H9 (cell line): ENCODE measurements at regions not wholly inside any gene's neighbourhood (a gene's known extent, or its start where the extent isn't known, plus 50 kb on each side); places are given as distances from the start of the nearest gene placed in this dataset.

ENCODE experiments used
- DNase-seq: peaks from one replicate; pipeline ENCODE4 v3.0.0-alpha.2; 2017
- H2AFZ ChIP-seq: one replicate; pipeline ENCODE4 v1.6.1; 2013; ENCODE audit warnings: mild to moderate bottlenecking, low read length, control low read depth, moderate library complexity
- H2AK5ac ChIP-seq: 2 replicates; pipeline ENCODE4 v1.6.1; 2013; ENCODE audit warnings: low read length, control low read depth, mixed read lengths; ENCODE audit not compliant: insufficient read length
- H2BK120ac ChIP-seq: one replicate; pipeline ENCODE4 v1.6.1; 2013; ENCODE audit warnings: low read depth, mild to moderate bottlenecking, low read length, control low read depth, inconsistent platforms; ENCODE audit not compliant: poor library complexity, severe bottlenecking
- H2BK12ac ChIP-seq: 2 replicates; pipeline ENCODE4 v1.6.1; 2013; ENCODE audit warnings: low read length, control low read depth, mixed read lengths, low read depth; ENCODE audit not compliant: insufficient read length
- H2BK15ac ChIP-seq: 2 replicates; pipeline ENCODE4 v1.6.1; 2013; ENCODE audit warnings: low read depth, low read length, control low read depth
- H2BK20ac ChIP-seq: one replicate; pipeline ENCODE4 v1.6.1; 2013; ENCODE audit warnings: low read depth, mild to moderate bottlenecking, low read length, control low read depth, inconsistent platforms; ENCODE audit not compliant: poor library complexity, severe bottlenecking
- H2BK5ac ChIP-seq: 2 replicates; pipeline ENCODE4 v1.6.1; 2013; ENCODE audit warnings: low read length, control low read depth, mixed read lengths; ENCODE audit not compliant: insufficient read length
- H3K14ac ChIP-seq: 2 replicates; pipeline ENCODE4 v1.6.1; 2013; ENCODE audit warnings: low read length, control low read depth; ENCODE audit not compliant: insufficient read depth
- H3K18ac ChIP-seq: 2 replicates; pipeline ENCODE4 v1.6.1; 2013; ENCODE audit warnings: low read depth, mild to moderate bottlenecking, mixed read lengths, low read length, control low read depth; ENCODE audit not compliant: insufficient read length
- H3K23ac ChIP-seq: 2 replicates; pipeline ENCODE4 v1.6.1; 2013; ENCODE audit warnings: low read length, control low read depth, mixed read lengths, low read depth; ENCODE audit not compliant: insufficient read length
- H3K23me2 ChIP-seq: 2 replicates; pipeline ENCODE4 v1.6.1; 2013; ENCODE audit warnings: low read depth, mild to moderate bottlenecking, mixed read lengths, low read length, control low read depth; ENCODE audit not compliant: insufficient read length, poor library complexity, severe bottlenecking
- H3K27ac ChIP-seq: 2 replicates; pipeline ENCODE4 v1.5.1; 2013; ENCODE audit warnings: low read length, control low read depth, mixed read lengths, low read depth; ENCODE audit not compliant: insufficient read length
- H3K27me3 ChIP-seq: 2 replicates; pipeline ENCODE4 v1.6.1; 2013; ENCODE audit warnings: low read length, control low read depth, inconsistent platforms; ENCODE audit not compliant: insufficient read depth
- H3K4ac ChIP-seq: 2 replicates; pipeline ENCODE4 v1.6.1; 2013; ENCODE audit warnings: low read depth, mild to moderate bottlenecking, control low read depth, inconsistent platforms, low read length, moderate library complexity
- H3K4me1 ChIP-seq: 2 replicates; pipeline ENCODE4 v1.6.1; 2013; ENCODE audit warnings: low read length, control low read depth, inconsistent platforms; ENCODE audit not compliant: insufficient read depth
- H3K4me2 ChIP-seq: 2 replicates; pipeline ENCODE4 v1.6.1; 2013; ENCODE audit warnings: low read length, control low read depth, mixed read lengths; ENCODE audit not compliant: insufficient read length, insufficient read depth
- H3K56ac ChIP-seq: 2 replicates; pipeline ENCODE4 v1.6.1; 2013; ENCODE audit warnings: low read depth, mild to moderate bottlenecking, mixed read lengths, low read length, control low read depth; ENCODE audit not compliant: insufficient read length
- H3K79me1 ChIP-seq: 2 replicates; pipeline ENCODE4 v1.6.1; 2013; ENCODE audit warnings: low read depth, mild to moderate bottlenecking, moderate library complexity, low read length, control low read depth, inconsistent platforms; ENCODE audit not compliant: insufficient read depth, poor library complexity, severe bottlenecking
- H3K79me2 ChIP-seq: 2 replicates; pipeline ENCODE4 v1.6.1; 2013; ENCODE audit warnings: low read length, control low read depth, inconsistent platforms; ENCODE audit not compliant: insufficient read depth
- H3K9ac ChIP-seq: 2 replicates; pipeline ENCODE4 v1.6.1; 2013; ENCODE audit warnings: low read length, control low read depth, mixed read lengths; ENCODE audit not compliant: insufficient read length; ENCODE audit errors: extremely low read depth
- H3K9me3 ChIP-seq: one replicate; pipeline ENCODE4 v1.6.1; 2013; ENCODE audit warnings: low read depth, low read length, inconsistent platforms; ENCODE audit not compliant: control insufficient read depth
- H3T11ph ChIP-seq: one replicate; pipeline ENCODE4 v1.6.1; 2013; ENCODE audit warnings: mild to moderate bottlenecking, low read length, control low read depth, inconsistent platforms
- H4K20me1 ChIP-seq: one replicate; pipeline ENCODE4 v1.6.1; 2013; ENCODE audit not compliant: control insufficient read depth, insufficient read length, insufficient read depth
- H4K5ac ChIP-seq: 2 replicates; pipeline ENCODE4 v1.6.1; 2013; ENCODE audit warnings: low read depth, mild to moderate bottlenecking, mixed read lengths, low read length, control low read depth; ENCODE audit not compliant: insufficient read length
- H4K8ac ChIP-seq: replicated peaks from 2 replicates; pipeline ENCODE4 v1.6.1; 2013; ENCODE audit warnings: low read length, control low read depth, mixed read lengths, low read depth; ENCODE audit not compliant: insufficient read length
- H4K91ac ChIP-seq: 2 replicates; pipeline ENCODE4 v1.6.1; 2013; ENCODE audit warnings: low read depth, mild to moderate bottlenecking, moderate library complexity, mixed read lengths, low read length, control low read depth; ENCODE audit not compliant: insufficient read length
- H3K27ac Mint-ChIP-seq, 3 experiments: 2 replicates in 2 of 3; 3 replicates in 1 of 3; pipeline ENCODE4 v1.8.0; 2020 to 2021; ENCODE audit warnings: mixed read lengths in 3 of 3, mild to moderate bottlenecking in 1 of 3, moderate library complexity in 1 of 3
- H3K27me3 Mint-ChIP-seq: 2 replicates; pipeline ENCODE4 v1.8.0; 2021; ENCODE audit warnings: low read depth, mild to moderate bottlenecking, moderate library complexity, mixed read lengths
- H3K36me3 Mint-ChIP-seq, 3 experiments: 2 replicates in 2 of 3; 3 replicates in 1 of 3; pipeline ENCODE4 v1.8.0; 2020 to 2021; ENCODE audit warnings: low read depth in 3 of 3, mixed read lengths in 3 of 3; ENCODE audit not compliant: insufficient read depth in 1 of 3
- H3K4me1 Mint-ChIP-seq, 2 experiments: 2 replicates each; pipeline ENCODE4 v1.8.0; 2020; ENCODE audit warnings: mixed read lengths in 2 of 2
- H3K4me3 Mint-ChIP-seq, 2 experiments: 2 replicates in 1 of 2; 3 replicates in 1 of 2; pipeline ENCODE4 v1.8.0; 2020 to 2021; ENCODE audit warnings: mild to moderate bottlenecking in 2 of 2, mixed read lengths in 2 of 2, moderate library complexity in 1 of 2
- H3K9me3 Mint-ChIP-seq, 2 experiments: 2 replicates in 1 of 2; 3 replicates in 1 of 2; pipeline ENCODE4 v1.8.0; 2020; ENCODE audit warnings: mild to moderate bottlenecking in 2 of 2, mixed read lengths in 2 of 2, moderate library complexity in 1 of 2
- CTCF ChIP-seq: fragments of 200-600 bp; sonication (generic); conservative IDR thresholded peaks from 3 replicates; pipeline ENCODE4 v1.8.0; 2021; ENCODE audit warnings: antibody characterized with exemption, mild to moderate bottlenecking
- WGBS: extraction: QIAGEN DNeasy Blood & Tissue Kit; methylation state at CpG from one replicate; pipeline ENCODE4 v1.1.7; 2013; ENCODE audit warnings: missing lambda C conversion rate, low lambda C conversion rate, mixed read lengths; ENCODE audit not compliant: insufficient read length; ENCODE audit errors: extremely low coverage; 5-methylcytosine and 5-hydroxymethylcytosine counted together

DNA sequence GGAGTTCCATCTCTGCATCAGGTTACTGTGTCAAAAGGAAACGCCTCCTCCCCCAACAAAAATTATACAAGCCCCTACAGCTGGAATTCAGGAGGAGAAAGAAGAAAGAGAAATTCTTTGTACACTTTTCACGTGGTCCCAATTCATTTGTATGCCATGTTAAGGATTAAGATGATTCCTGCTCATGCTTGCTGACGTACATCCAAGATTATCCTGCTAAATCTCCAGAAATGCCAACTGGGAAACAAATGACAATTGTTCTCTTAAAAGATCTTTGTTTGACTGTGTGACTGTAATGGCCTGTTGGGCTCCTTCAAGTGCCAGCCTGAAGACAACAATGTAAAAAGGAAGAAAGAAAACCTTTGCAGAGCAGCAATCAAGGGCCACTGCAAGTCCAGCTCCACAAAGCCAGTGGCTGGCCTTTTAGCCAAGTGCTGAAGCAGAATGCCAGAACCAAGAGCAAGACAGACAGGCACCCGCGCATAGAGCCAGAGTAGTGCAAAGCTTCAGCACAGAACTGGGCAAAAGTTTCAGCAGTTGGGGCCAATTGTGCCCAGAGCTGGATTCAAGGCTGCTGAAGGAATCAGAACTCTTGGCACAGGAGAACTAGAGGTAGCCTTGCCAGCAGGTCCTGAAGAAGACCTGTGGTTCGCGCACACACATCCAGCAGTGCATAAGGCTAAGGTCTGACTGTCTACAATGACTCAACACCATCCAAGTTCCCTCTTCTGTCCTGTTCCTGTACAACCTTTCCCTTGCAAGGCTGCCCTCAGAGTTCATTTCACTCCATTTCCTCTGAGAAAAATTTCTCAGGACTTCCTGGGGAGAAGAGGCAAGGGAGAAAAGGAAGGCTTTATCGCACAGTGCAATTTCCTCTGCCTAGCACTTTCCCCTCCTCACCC is 209.7 kb upstream of the BMP4 start:
- Histone ChIP-seq H3K79me2 (no peaks in the 10 kb centered on the region), H2BK15ac (no peak overlapping the region), H3K4me2 (no peak overlapping the region), H3K14ac (no peak overlapping the region; the same call in 1 of the 2 replicates), H2BK120ac (no peak overlapping the region), H2AFZ (no peak overlapping the region), H3K23ac (no peak overlapping the region), H3K9ac (no peak overlapping the region), H4K5ac (no peak overlapping the region), H3K27ac (no peak overlapping the region), H2BK5ac (no peak overlapping the region), H3K27me3 (no peaks in the 10 kb centered on the region), H3K4ac (no peak overlapping the region), H2AK5ac (no peak overlapping the region), H3K56ac (no peak overlapping the region), H3K23me2 (no peaks in the 10 kb centered on the region), H3K9me3 (no peaks in the 10 kb centered on the region), H3K18ac (no peak overlapping the region), H2BK20ac (no peak overlapping the region), H4K8ac (no peak overlapping the region), H3T11ph (no peak overlapping the region), H4K91ac (no peak overlapping the region), H3K4me1 (no peaks in the 10 kb centered on the region; the same call in 1 of the 2 replicates), H3K79me1 (no peaks in the 10 kb centered on the region), H4K20me1 (no peaks in the 10 kb centered on the region), H2BK12ac (no peak overlapping the region)
- Mint-ChIP-seq H3K36me3 (no peaks in the 10 kb centered on the region), H3K9me3 (no peaks in the 10 kb centered on the region), H3K27me3 (peaks cover 2% of the 10 kb centered on the region; the same call in 1 of the 2 replicates), H3K27ac (no peak overlapping the region; a peak in 1 of 7 replicates), H3K4me1 (peaks cover 10% of the 10 kb centered on the region in 2 experiments), H3K4me3 (no peak overlapping the region)
- DNase-seq: no peak
- WGBS: no CpG with 5 or more reads among the region's 8 CpGs
- no peak for TF ChIP-seq CTCF
